ENCODE measurements at regions not wholly inside any gene's neighbourhood (a gene's known extent, or its start where the extent isn't known, plus 50 kb on each side); places are given as distances from the start of the nearest gene placed in this dataset.

- Histone ChIP-seq H4K20me1 (replicated peaks in 1 of 2; ENCODE audit: control insufficient read depth in 1 of 2, insufficient read depth in 2 of 2, low read length in 2 of 2) (no peaks in the 10 kb centered on the region), H3K4ac (replicated peaks; ENCODE audit: insufficient read length, low read depth, low read length) (no peak overlapping the region), H3K9me3 (ENCODE audit: insufficient read depth in 2 of 2, low read depth in 1 of 2, low read length in 1 of 2) (no peaks in the 10 kb centered on the region), H3K27me3 (replicated peaks in 1 of 4; ENCODE audit: control insufficient read depth in 3 of 4, extremely low read depth in 1 of 4, insufficient read depth in 3 of 4, low read length in 3 of 4) (no peaks in the 10 kb centered on the region), H3K23ac (ENCODE audit: insufficient read length) (no peak overlapping the region), H3K4me2 (ENCODE audit: insufficient read depth in 1 of 2, low read depth in 2 of 2, low read length in 2 of 2) (no peak overlapping the region), H3K79me1 (ENCODE audit: low read depth, low read length) (no peaks in the 10 kb centered on the region), H2BK20ac (ENCODE audit: low read length) (no peak overlapping the region), H2BK5ac (ENCODE audit: low read depth, low read length) (no peak overlapping the region), H4K5ac (ENCODE audit: insufficient read length, low read depth, low read length) (no peak overlapping the region), H2AFZ (ENCODE audit: low read length) (no peak overlapping the region), H3K56ac (replicated peaks; ENCODE audit: insufficient read length, low read depth, low read length) (no peak overlapping the region), H3K4me3 (ENCODE audit: extremely low read depth in 1 of 4, insufficient read depth in 2 of 4, low read depth in 3 of 4, low read length in 4 of 4) (no peak overlapping the region), H3K23me2 (ENCODE audit: low read depth, low read length) (no peaks in the 10 kb centered on the region), H3K4me1 (replicated peaks in 1 of 4; ENCODE audit: control insufficient read depth in 3 of 4, insufficient read depth in 4 of 4, low read length in 3 of 4) (peaks cover 0 to 10% (median 1%) of the 10 kb centered on the region in 4 experiments; a peak in 1 of 7 replicates), H3K27ac (ENCODE audit: low read depth, low read length) (no peak overlapping the region), H2BK15ac (ENCODE audit: low read length) (no peak overlapping the region), H3K18ac (ENCODE audit: extremely low read depth, low read length) (no peak overlapping the region), H4K91ac (replicated peaks; ENCODE audit: insufficient read length, low read length) (no peak overlapping the region), H3K36me3 (ENCODE audit: control insufficient read depth in 2 of 4, insufficient read depth in 4 of 4, low read length in 3 of 4) (no peaks in the 10 kb centered on the region; a peak in 1 of 8 replicates), H4K8ac (ENCODE audit: extremely low read depth, insufficient read depth, low read length) (no peak overlapping the region), H3K14ac (ENCODE audit: insufficient read length) (no peak overlapping the region), H3K79me2 (ENCODE audit: control insufficient read depth in 1 of 2, insufficient read depth in 2 of 2, low read length in 2 of 2) (no peaks in the 10 kb centered on the region), H2AK5ac (ENCODE audit: low read depth, low read length) (no peak overlapping the region), H2BK12ac (ENCODE audit: low read depth, low read length) (no peak overlapping the region), H3K9ac (replicated peaks in 1 of 4; ENCODE audit: extremely low read depth in 1 of 4, low read depth in 3 of 4, low read length in 3 of 4) (no peak overlapping the region), H2BK120ac (replicated peaks; ENCODE audit: low read depth, low read length) (no peak overlapping the region)
- TF ChIP-seq SIX5 (IDR thresholded peaks at IDR 0.05; ENCODE audit: low read depth, low read length), result no peak
- no peak for TF ChIP-seq KDM4A (IDR thresholded peaks at IDR 0.05; ENCODE audit: low read depth, low read length, severe bottlenecking)
- TF ChIP-seq CHD2 (IDR thresholded peaks at IDR 0.05; ENCODE audit: low read length), result no peak
- no peak for TF ChIP-seq SP2 (IDR thresholded peaks at IDR 0.05; ENCODE audit: low read length)
- FAIRE-seq (no peak), DNase-seq (ENCODE audit: low read depth in 1 of 2, low spot score in 2 of 2) (no peak)
- ChIA-PET POLR2A (ENCODE audit: partially characterized antibody) (no interaction called here), CTCF (ENCODE audit: partially characterized antibody) (no interaction called here)
- WGBS, 2 experiments (ENCODE audit: extremely low coverage in 1 of 2, insufficient coverage in 1 of 2, insufficient read length in 1 of 2, insufficient replicate concordance in 2 of 2, low coverage in 1 of 2, low lambda C conversion rate in 2 of 2, missing lambda C conversion rate in 1 of 2), result 88% methylated on average over 5 of the region's 5 CpGs; no CpG with 5 or more reads in 1 of the 2 experiments
Observed at GRCh38 chr12:61713121-61713520, 547.1 kb upstream of the USP15 start.
